ENCODE measurements at regions not wholly inside any gene's neighbourhood (a gene's known extent, or its start where the extent isn't known, plus 50 kb on each side); places are given as distances from the start of the nearest gene placed in this dataset.
"Not testable (repeated sequence)": the region's sequence is repeated elsewhere in the genome, so short reads cannot be mapped to it uniquely, and the experiment has no call there.

GRCh38 chr10:78465431-78465830, 431.8 kb downstream of the RPS24 start:
- H3K9me3 ChIP-seq (ENCODE audit: insufficient read depth, low read depth) = 0 out of 2 replicates have a peak, but pooled peaks cover 3% of the 10 kb centered on the region
- TF ChIP-seq, protein P1, sequence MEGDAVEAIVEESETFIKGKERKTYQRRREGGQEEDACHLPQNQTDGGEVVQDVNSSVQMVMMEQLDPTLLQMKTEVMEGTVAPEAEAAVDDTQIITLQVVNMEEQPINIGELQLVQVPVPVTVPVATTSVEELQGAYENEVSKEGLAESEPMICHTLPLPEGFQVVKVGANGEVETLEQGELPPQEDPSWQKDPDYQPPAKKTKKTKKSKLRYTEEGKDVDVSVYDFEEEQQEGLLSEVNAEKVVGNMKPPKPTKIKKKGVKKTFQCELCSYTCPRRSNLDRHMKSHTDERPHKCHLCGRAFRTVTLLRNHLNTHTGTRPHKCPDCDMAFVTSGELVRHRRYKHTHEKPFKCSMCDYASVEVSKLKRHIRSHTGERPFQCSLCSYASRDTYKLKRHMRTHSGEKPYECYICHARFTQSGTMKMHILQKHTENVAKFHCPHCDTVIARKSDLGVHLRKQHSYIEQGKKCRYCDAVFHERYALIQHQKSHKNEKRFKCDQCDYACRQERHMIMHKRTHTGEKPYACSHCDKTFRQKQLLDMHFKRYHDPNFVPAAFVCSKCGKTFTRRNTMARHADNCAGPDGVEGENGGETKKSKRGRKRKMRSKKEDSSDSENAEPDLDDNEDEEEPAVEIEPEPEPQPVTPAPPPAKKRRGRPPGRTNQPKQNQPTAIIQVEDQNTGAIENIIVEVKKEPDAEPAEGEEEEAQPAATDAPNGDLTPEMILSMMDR (conservative IDR thresholded peaks at IDR 0.05) = no peak
- TF ChIP-seq EZH2 (IDR thresholded peaks at IDR 0.05; ENCODE audit: low read depth) = no peak
- ChIA-PET POLR2A (ENCODE audit: unreplicated experiment) (no interaction called here), CTCF (no interaction called here)
- H3K79me2 ChIP-seq (ENCODE audit: low read depth) = no peaks in the 10 kb centered on the region
- H3K4me1 ChIP-seq (replicated peaks; ENCODE audit: insufficient read depth) = no peaks in the 10 kb centered on the region
- no peak overlapping the region for H3K4me3 ChIP-seq
- intact Hi-C loops (cut with micrococcal nuclease; ENCODE audit: unreplicated experiment) = no loop called here
- H3K27me3 ChIP-seq (ENCODE audit: insufficient read depth, low read depth) = peaks cover 5% of the 10 kb centered on the region; the same call in 1 of the 2 replicates
- H2AFZ ChIP-seq = no peak overlapping the region
- no peaks in the 10 kb centered on the region for H3K9me2 ChIP-seq (ENCODE audit: insufficient read depth)
- BruUV-seq (replicated peaks) = no TSS peak
- no peak overlapping the region for H3K4me2 ChIP-seq
- no peak overlapping the region for H3K27ac ChIP-seq
- no peak for DNase-seq
- H3F3A ChIP-seq (ENCODE audit: insufficient read depth, low read depth) = no peaks in the 10 kb centered on the region
- no peaks in the 10 kb centered on the region for H4K20me1 ChIP-seq (ENCODE audit: insufficient read depth)
- H3K36me3 ChIP-seq (ENCODE audit: low read depth) = no peaks in the 10 kb centered on the region

DNA sequence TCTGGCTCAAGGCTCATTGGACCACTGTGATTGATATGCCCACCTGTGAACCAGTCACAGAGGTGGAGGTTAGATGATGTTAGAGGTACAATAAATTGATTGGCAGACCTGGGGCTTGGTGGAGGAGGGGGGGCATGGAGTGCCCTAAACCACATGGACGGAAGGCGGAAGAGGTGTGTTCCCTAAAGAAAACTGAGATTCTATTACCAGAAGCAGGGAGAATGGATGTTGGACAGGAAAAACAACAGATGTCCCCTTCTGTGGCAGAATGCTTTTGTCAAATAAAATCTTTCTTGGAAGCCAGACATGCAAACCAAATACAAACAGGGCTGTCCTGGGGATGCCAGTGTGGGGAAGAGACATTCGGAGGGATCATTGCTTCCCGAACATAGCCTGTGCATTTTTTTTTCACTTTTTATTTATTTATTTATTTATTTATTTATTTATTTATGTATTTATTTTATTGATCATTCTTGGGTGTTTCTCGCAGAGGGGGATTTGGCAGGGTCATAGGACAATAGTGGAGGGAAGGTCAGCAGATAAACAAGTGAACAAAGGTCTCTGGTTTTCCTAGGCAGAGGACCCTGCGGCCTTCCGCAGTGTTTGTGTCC, 433.9 kb downstream of the RPS24 start:
- Histone ChIP-seq H3F3A (ENCODE audit: insufficient read depth, low read depth) (no peaks in the 10 kb centered on the region), H2AFZ (no peak overlapping the region), H3K79me2 (ENCODE audit: low read depth) (no peaks in the 10 kb centered on the region), H3K27me3 (ENCODE audit: insufficient read depth, low read depth) (peaks cover 5% of the 10 kb centered on the region; the same call in 1 of the 2 replicates), H3K4me2 (no peak overlapping the region), H3K9me2 (ENCODE audit: insufficient read depth) (no peaks in the 10 kb centered on the region), H3K9me3 (ENCODE audit: insufficient read depth, low read depth) (0 out of 2 replicates have a peak, but pooled peaks cover 3% of the 10 kb centered on the region), H3K4me3 (no peak overlapping the region), H4K20me1 (ENCODE audit: insufficient read depth) (no peaks in the 10 kb centered on the region), H3K27ac (no peak overlapping the region), H3K4me1 (replicated peaks; ENCODE audit: insufficient read depth) (no peaks in the 10 kb centered on the region), H3K36me3 (ENCODE audit: low read depth) (no peaks in the 10 kb centered on the region)
- no TSS peak for BruUV-seq (replicated peaks)
- ChIA-PET POLR2A (ENCODE audit: unreplicated experiment) (no interaction called here), CTCF (no interaction called here)
- DNase-seq = no peak
- TF ChIP-seq EZH2 (IDR thresholded peaks at IDR 0.05; ENCODE audit: low read depth) = no peak
- TF ChIP-seq, protein P1 (conservative IDR thresholded peaks at IDR 0.05) = no peak
- intact Hi-C loops (cut with micrococcal nuclease; ENCODE audit: unreplicated experiment) = no loop called here

- POLR2A ChIA-PET (ENCODE audit: unreplicated experiment); H3K36me3 ChIP-seq (ENCODE audit: low read depth); H3F3A ChIP-seq (ENCODE audit: insufficient read depth, low read depth); H3K9me3 ChIP-seq (ENCODE audit: insufficient read depth, low read depth); H4K20me1 ChIP-seq (ENCODE audit: insufficient read depth); DNase-seq; H2AFZ ChIP-seq; H3K4me1 ChIP-seq (replicated peaks; ENCODE audit: insufficient read depth); H3K79me2 ChIP-seq (ENCODE audit: low read depth); H3K27ac ChIP-seq; CTCF ChIA-PET; H3K4me2 ChIP-seq; H3K4me3 ChIP-seq; H3K9me2 ChIP-seq (ENCODE audit: insufficient read depth); BruUV-seq (replicated peaks); intact Hi-C loops (cut with micrococcal nuclease; ENCODE audit: unreplicated experiment); H3K27me3 ChIP-seq (ENCODE audit: insufficient read depth, low read depth): not testable (repeated sequence)
Observed at GRCh38 chr10:78468731-78469130, 435.1 kb downstream of the RPS24 start.

Data from PC-9 (cell line).